Stomach (tissue), 8 donors: ENCODE measurements at regions not wholly inside any gene's neighbourhood (a gene's known extent, or its start where the extent isn't known, plus 50 kb on each side); places are given as distances from the start of the nearest gene placed in this dataset.

Experiments
- DNase-seq, 2 donors: peaks; one replicate each; pipeline versions ENCODE4 v3.0.0 to v3.0.0-alpha.2; 2013 to 2019
- H3K27ac ChIP-seq, 5 donors: fragments of 200-600 bp in 4 of 5; sonication (generic) in 4 of 5; one replicate each; pipeline ENCODE4 v1.5.1; 2013 to 2019; ENCODE audit warnings: mild to moderate bottlenecking in 1 of 5, moderate library complexity in 1 of 5
- H3K27me3 ChIP-seq, 3 donors: fragments of 200-600 bp; sonication (generic); one replicate each; pipeline ENCODE4 v1.5.1; 2017 to 2019; ENCODE audit warnings: mixed run types in 1 of 3
- H3K36me3 ChIP-seq, 4 donors: fragments of 200-600 bp; sonication (generic); 1 replicate in 3 of 4; 2 replicates in 1 of 4; pipeline ENCODE4 v1.5.1; 2016 to 2019
- H3K4me1 ChIP-seq, 4 donors: fragments of 200-600 bp; sonication (generic); one replicate each; pipeline ENCODE4 v1.5.1; 2016 to 2019
- H3K4me3 ChIP-seq, 4 donors: fragments of 200-600 bp; sonication (generic) in 3 of 4; one replicate each; pipeline ENCODE4 v1.5.1; 2016 to 2019; ENCODE audit warnings: mild to moderate bottlenecking in 1 of 4
- H3K9me3 ChIP-seq, 4 donors: fragments of 200-600 bp; sonication (generic); one replicate each; pipeline ENCODE4 v1.5.1; 2016 to 2019
- EP300 ChIP-seq: sonication (generic); formaldehyde crosslinking; IDR thresholded peaks from one replicate; pipeline ENCODE4 v1.6.1; 2017; ENCODE audit warnings: antibody characterized with exemption
- POLR2A ChIP-seq, 4 donors: fragments of 450-650 bp; IDR thresholded peaks; one replicate each; pipeline ENCODE4 v1.6.1; 2016; ENCODE audit warnings: antibody characterized with exemption in 4 of 4, control low read depth in 2 of 4, mild to moderate bottlenecking in 1 of 4, moderate library complexity in 1 of 4
- POLR2AphosphoS5 ChIP-seq, 3 donors: sonication (generic); formaldehyde crosslinking; IDR thresholded peaks; one replicate each; pipeline ENCODE4 v1.6.1; 2016; ENCODE audit warnings: antibody characterized with exemption in 3 of 3
- WGBS, 5 donors: extraction: QIAGEN DNeasy Blood & Tissue Kit in 3 of 5; methylation state at CpG; one replicate each; pipeline versions ENCODE4 v1.1.5 to v1.1.7; 2013 to 2018; 5-methylcytosine and 5-hydroxymethylcytosine counted together
- intact Hi-C: fragments of 100-400 bp; cut with DNase I; formaldehyde crosslinking; loops from one replicate; pipeline ENCODE4 v1.15.1; 2023; ENCODE audit warnings: low total_unique reads
- TF ChIP-seq, protein P1 (sequence below), 7 experiments: fragments of 450-650 bp in 4 of 7; fragments of 200-600 bp in 3 of 7; sonication (generic) in 3 of 7; IDR thresholded peaks; one replicate each; pipeline ENCODE4 v1.5.1; 2016 to 2019; ENCODE audit warnings: antibody characterized with exemption in 7 of 7, control low read depth in 2 of 7, mild to moderate bottlenecking in 1 of 7
- donor health status: healthy with polysubstance abuse.
- donor health status: Bipolar disorder and iron deficiency.
- donor health status: healthy.

DNA sequence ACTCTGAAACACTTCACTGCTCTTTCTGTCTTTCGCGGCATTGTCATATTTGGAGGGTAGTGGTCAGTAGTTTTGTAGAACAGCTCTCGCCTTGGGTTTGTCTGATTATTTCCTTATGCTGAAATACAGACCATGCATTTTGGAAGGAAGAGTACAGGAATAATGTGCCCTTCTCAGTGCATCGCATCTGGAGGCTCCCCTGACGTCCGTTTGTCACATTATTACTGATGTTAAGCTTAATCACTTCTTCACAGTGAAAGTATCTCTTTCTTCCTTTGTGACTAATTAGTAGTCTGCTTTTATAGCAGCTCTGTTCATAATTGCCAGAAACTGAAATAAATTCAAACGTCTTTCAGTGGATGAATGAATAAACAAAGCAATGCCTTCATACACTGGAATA, 85.7 kb upstream of the CXADR start:
- Histone ChIP-seq H3K27me3 (no peaks in the 10 kb centered on the region), H3K36me3 (no peaks in the 10 kb centered on the region), H3K4me1 (no peaks in the 10 kb centered on the region), H3K4me3 (no peak overlapping the region), H3K9me3 (no peaks in the 10 kb centered on the region), H3K27ac (no peak overlapping the region)
- DNase-seq = no peak
- 72 to 80% (median 78%) methylated on average over 7 of the region's 7 CpGs for WGBS, 5 donors
- no peak for TF ChIP-seq EP300
- TF ChIP-seq, protein P1, sequence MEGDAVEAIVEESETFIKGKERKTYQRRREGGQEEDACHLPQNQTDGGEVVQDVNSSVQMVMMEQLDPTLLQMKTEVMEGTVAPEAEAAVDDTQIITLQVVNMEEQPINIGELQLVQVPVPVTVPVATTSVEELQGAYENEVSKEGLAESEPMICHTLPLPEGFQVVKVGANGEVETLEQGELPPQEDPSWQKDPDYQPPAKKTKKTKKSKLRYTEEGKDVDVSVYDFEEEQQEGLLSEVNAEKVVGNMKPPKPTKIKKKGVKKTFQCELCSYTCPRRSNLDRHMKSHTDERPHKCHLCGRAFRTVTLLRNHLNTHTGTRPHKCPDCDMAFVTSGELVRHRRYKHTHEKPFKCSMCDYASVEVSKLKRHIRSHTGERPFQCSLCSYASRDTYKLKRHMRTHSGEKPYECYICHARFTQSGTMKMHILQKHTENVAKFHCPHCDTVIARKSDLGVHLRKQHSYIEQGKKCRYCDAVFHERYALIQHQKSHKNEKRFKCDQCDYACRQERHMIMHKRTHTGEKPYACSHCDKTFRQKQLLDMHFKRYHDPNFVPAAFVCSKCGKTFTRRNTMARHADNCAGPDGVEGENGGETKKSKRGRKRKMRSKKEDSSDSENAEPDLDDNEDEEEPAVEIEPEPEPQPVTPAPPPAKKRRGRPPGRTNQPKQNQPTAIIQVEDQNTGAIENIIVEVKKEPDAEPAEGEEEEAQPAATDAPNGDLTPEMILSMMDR (IDR thresholded peaks at IDR 0.05) = no peak
- TF ChIP-seq POLR2A (IDR thresholded peaks at IDR 0.05) = no peak
- TF ChIP-seq POLR2AphosphoS5 (IDR thresholded peaks at IDR 0.05) = no peak
- intact Hi-C loops = no loop called here

DNA sequence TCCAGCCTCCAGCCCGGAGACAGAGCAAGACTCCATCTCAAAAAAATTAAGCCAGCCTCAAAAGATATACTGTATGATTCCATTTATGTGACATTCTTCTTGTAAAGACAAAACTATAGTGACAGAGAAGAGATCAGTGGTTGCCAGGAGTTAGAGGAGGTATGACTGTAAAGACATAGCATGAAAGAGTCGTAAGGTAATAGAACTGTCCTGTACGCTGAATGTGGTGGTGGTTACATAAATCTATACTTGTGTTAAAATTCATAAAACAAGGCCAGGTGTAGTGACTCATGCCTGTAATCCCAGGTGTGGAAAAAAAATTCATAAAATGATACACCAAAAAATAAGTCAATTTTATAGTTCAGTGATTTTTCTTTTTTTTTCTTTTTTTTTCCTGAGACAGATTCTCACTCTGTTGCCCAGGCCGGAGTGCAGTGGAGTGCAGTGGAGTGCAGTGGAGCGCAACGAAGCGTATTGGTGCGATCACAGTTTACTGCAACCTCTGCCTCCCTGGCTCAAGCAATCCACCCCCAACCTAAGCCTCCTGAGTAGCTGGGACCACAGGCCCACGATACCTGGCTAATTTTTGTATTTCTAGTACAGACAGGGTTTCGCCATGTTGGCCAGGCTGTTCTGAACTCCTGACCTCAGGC, 84.9 kb upstream of the CXADR start:
- TF ChIP-seq, protein P1 (IDR thresholded peaks at IDR 0.05) = no peak
- no peak for TF ChIP-seq POLR2A (IDR thresholded peaks at IDR 0.05)
- TF ChIP-seq EP300 = no peak
- no peak for TF ChIP-seq POLR2AphosphoS5 (IDR thresholded peaks at IDR 0.05)
- 82 to 87% (median 86%) methylated on average over 10 of the region's 10 CpGs for WGBS, 5 donors
- Histone ChIP-seq H3K4me1 (no peaks in the 10 kb centered on the region), H3K27ac (no peak overlapping the region), H3K36me3 (no peaks in the 10 kb centered on the region), H3K4me3 (no peak overlapping the region), H3K9me3 (no peaks in the 10 kb centered on the region), H3K27me3 (no peaks in the 10 kb centered on the region)
- DNase-seq = no peak
- intact Hi-C loops = no loop called here

DNA sequence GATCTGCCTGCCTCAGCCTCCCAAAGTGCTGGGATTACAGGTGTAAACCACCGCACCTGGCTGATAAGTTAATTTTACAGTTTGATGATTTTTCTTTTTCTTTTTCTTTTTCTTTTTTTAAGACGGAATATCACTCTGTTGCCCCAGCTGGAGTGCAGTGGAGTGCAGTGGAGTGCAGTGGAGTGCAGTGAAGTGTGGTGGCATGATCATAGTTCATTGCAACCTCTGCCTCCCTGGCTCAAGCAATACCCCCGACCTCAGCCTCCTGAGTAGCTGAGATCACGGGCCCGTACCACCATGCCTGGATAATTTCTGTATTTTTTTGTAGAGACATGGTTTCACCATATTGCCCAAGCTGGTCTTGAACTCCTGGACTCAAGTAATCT, 84.4 kb upstream of the CXADR start:
- Histone ChIP-seq H3K4me3 (no peak overlapping the region), H3K9me3 (no peaks in the 10 kb centered on the region), H3K36me3 (no peaks in the 10 kb centered on the region), H3K27ac (no peak overlapping the region), H3K27me3 (no peaks in the 10 kb centered on the region), H3K4me1 (no peaks in the 10 kb centered on the region)
- no peak for DNase-seq
- WGBS, 5 donors = 92 to 96% (median 93%) methylated on average over 5 of the region's 5 CpGs
- intact Hi-C loops = no loop called here
- no peak for TF ChIP-seq POLR2A (IDR thresholded peaks at IDR 0.05)
- TF ChIP-seq, protein P1 (IDR thresholded peaks at IDR 0.05) = no peak
- TF ChIP-seq POLR2AphosphoS5 (IDR thresholded peaks at IDR 0.05) = no peak
- no peak for TF ChIP-seq EP300

DNA sequence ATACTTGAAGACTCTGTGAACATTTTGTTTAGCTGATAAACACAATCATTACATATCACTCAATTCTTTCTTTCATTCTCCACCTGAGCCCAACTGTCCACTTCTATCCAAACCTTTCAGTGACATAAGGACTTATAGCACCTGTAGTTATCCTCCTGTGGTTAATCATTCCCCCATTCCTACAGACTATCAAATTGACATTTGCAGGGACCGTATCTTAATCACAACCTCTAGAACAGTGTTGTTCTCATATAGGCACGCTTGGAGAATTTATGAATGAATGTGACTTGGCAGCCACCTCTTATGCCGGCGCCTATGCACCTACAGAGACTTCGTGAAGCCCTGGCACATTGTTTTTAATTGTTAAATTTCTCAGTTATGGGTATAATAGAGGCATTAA, 83.9 kb upstream of the CXADR start:
- H3K27ac ChIP-seq = no peak overlapping the region
- H3K9me3 ChIP-seq = no peaks in the 10 kb centered on the region
- no peaks in the 10 kb centered on the region for H3K4me1 ChIP-seq
- 43 to 67% (median 57%) methylated on average over 5 of the region's 5 CpGs for WGBS, 5 donors
- H3K36me3 ChIP-seq = no peaks in the 10 kb centered on the region
- intact Hi-C loops = no loop called here
- TF ChIP-seq, protein P1 (IDR thresholded peaks at IDR 0.05) = no peak
- TF ChIP-seq POLR2A (IDR thresholded peaks at IDR 0.05) (no peak), POLR2AphosphoS5 (IDR thresholded peaks at IDR 0.05) (no peak), EP300 (no peak)
- no peaks in the 10 kb centered on the region for H3K27me3 ChIP-seq
- DNase-seq = no peak
- no peak overlapping the region for H3K4me3 ChIP-seq
